ENCODE measurements at regions not wholly inside any gene's neighbourhood (a gene's known extent, or its start where the extent isn't known, plus 50 kb on each side); places are given as distances from the start of the nearest gene placed in this dataset.

DNA sequence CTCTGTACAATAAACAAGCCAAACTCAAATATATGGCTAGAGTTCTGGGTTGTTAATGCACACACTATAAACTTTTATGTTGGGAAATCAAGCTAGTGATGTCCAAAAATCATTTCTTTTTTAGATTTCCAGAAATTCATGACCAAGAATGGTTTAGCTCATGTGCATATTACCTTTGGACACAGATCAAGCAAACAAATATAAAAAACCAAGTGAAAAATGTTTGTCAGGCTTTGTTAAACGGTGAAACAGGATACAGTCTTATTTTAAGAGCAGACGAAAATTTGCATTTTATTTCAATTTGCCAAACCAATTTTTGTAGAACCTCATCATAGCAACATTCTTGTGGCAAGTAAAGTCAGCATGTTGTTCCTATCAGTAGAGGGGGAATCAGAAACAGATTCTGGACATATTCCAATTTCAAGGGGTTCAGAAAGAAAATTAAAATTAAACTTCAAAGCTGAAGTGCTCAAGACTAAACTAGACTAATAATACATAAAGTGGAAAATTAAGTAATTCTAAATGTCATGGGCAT is 413.6 kb downstream of the TRIML1 start:
- Histone ChIP-seq H3K4me1 (ENCODE audit: low read length) (no peaks in the 10 kb centered on the region), H3K9me2 (replicated peaks; ENCODE audit: insufficient read depth, low read length) (no peaks in the 10 kb centered on the region), H4K20me1 (ENCODE audit: insufficient read depth, low read length) (no peaks in the 10 kb centered on the region), H2AFZ (ENCODE audit: low read length) (no peak overlapping the region), H3K79me2 (ENCODE audit: low read length) (no peaks in the 10 kb centered on the region), H3K4me2 (ENCODE audit: low read depth, low read length) (no peak overlapping the region), H3K4me3 (ENCODE audit: low read length) (no peak overlapping the region), H3K9ac (ENCODE audit: low read length) (no peak overlapping the region), H3K9me3 (replicated peaks; ENCODE audit: insufficient read depth, low read length) (no peaks in the 10 kb centered on the region), H3K27ac (ENCODE audit: low read length) (no peak overlapping the region), H3F3A (ENCODE audit: insufficient read depth, low read length) (no peaks in the 10 kb centered on the region), H3K27me3 (replicated peaks; ENCODE audit: insufficient read depth, low read length) (no peaks in the 10 kb centered on the region), H3K36me3 (replicated peaks; ENCODE audit: insufficient read depth, low read length) (no peaks in the 10 kb centered on the region)
- TF ChIP-seq EZH2phosphoT487 (IDR thresholded peaks at IDR 0.05; ENCODE audit: low read length): no peak
- no peak for TF ChIP-seq EZH2 (optimal IDR thresholded peaks at IDR 0.05; ENCODE audit: low read depth, low read length)
- TF ChIP-seq, protein P1, sequence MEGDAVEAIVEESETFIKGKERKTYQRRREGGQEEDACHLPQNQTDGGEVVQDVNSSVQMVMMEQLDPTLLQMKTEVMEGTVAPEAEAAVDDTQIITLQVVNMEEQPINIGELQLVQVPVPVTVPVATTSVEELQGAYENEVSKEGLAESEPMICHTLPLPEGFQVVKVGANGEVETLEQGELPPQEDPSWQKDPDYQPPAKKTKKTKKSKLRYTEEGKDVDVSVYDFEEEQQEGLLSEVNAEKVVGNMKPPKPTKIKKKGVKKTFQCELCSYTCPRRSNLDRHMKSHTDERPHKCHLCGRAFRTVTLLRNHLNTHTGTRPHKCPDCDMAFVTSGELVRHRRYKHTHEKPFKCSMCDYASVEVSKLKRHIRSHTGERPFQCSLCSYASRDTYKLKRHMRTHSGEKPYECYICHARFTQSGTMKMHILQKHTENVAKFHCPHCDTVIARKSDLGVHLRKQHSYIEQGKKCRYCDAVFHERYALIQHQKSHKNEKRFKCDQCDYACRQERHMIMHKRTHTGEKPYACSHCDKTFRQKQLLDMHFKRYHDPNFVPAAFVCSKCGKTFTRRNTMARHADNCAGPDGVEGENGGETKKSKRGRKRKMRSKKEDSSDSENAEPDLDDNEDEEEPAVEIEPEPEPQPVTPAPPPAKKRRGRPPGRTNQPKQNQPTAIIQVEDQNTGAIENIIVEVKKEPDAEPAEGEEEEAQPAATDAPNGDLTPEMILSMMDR (IDR thresholded peaks at IDR 0.05; ENCODE audit: low read length): no peak
- DNase-seq: no peak

DNA sequence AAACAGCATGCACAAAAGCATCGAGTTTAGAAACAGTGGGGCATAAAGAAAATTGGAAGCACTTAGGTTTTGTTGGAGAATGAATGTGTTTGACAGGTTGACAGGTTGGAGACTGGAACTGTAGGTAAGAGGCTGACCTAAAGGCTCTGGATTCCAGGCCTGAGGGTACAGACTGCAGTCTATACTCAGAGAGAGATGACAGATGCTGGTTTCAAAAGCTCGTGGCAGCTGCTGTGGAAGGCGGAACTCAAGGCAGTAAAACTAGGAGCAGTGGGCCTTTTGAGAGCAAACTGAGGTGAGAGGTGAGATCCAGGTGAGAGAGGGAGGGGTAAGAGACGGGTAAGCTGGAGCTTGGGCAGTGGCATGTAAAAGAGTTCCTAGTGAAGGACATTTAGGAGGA is 415.2 kb downstream of the TRIML1 start:
- TF ChIP-seq, protein P1 (IDR thresholded peaks at IDR 0.05; ENCODE audit: low read length): no peak
- TF ChIP-seq EZH2 (optimal IDR thresholded peaks at IDR 0.05; ENCODE audit: low read depth, low read length) (no peak), EZH2phosphoT487 (IDR thresholded peaks at IDR 0.05; ENCODE audit: low read length) (no peak)
- H3K36me3 ChIP-seq (replicated peaks; ENCODE audit: insufficient read depth, low read length): no peaks in the 10 kb centered on the region
- no peaks in the 10 kb centered on the region for H3K79me2 ChIP-seq (ENCODE audit: low read length)
- H3K4me1 ChIP-seq (ENCODE audit: low read length): no peaks in the 10 kb centered on the region
- no peak for DNase-seq
- H3K4me3 ChIP-seq (ENCODE audit: low read length): no peak overlapping the region
- no peaks in the 10 kb centered on the region for H3K9me3 ChIP-seq (replicated peaks; ENCODE audit: insufficient read depth, low read length)
- H3K9ac ChIP-seq (ENCODE audit: low read length): no peak overlapping the region
- no peaks in the 10 kb centered on the region for H3K9me2 ChIP-seq (replicated peaks; ENCODE audit: insufficient read depth, low read length)
- H3K27ac ChIP-seq (ENCODE audit: low read length): no peak overlapping the region
- H3F3A ChIP-seq (ENCODE audit: insufficient read depth, low read length): no peaks in the 10 kb centered on the region
- no peak overlapping the region for H3K4me2 ChIP-seq (ENCODE audit: low read depth, low read length)
- no peaks in the 10 kb centered on the region for H4K20me1 ChIP-seq (ENCODE audit: insufficient read depth, low read length)
- no peaks in the 10 kb centered on the region for H3K27me3 ChIP-seq (replicated peaks; ENCODE audit: insufficient read depth, low read length)
- no peak overlapping the region for H2AFZ ChIP-seq (ENCODE audit: low read length)

DNA sequence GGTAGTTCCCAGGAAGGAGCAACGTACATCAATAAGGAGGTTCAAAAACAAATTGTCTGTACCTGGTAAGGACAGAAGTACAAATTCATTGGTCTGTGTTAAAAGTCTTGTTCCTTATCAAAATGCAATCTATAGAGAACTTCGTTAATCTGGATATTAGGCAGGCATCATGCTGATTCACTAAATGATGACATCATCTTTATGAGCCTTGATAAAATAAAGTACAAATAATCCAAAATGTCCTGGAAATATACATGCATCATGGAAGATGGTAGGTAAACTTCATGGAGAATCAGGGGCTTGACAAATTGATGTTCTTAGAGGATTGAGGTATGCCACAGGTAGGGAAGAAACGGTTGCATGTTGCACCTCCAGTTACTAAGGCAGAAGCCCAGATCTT is 433.9 kb downstream of the TRIML1 start:
- DNase-seq: no peak
- no peak overlapping the region for H3K9ac ChIP-seq (ENCODE audit: low read length)
- H2AFZ ChIP-seq (ENCODE audit: low read length): no peak overlapping the region
- TF ChIP-seq EZH2 (optimal IDR thresholded peaks at IDR 0.05; ENCODE audit: low read depth, low read length) (no peak), EZH2phosphoT487 (IDR thresholded peaks at IDR 0.05; ENCODE audit: low read length) (no peak)
- TF ChIP-seq, protein P1 (IDR thresholded peaks at IDR 0.05; ENCODE audit: low read length): no peak
- H3K9me3 ChIP-seq (replicated peaks; ENCODE audit: insufficient read depth, low read length): no peaks in the 10 kb centered on the region
- H3K79me2 ChIP-seq (ENCODE audit: low read length): no peaks in the 10 kb centered on the region
- no peaks in the 10 kb centered on the region for H3K36me3 ChIP-seq (replicated peaks; ENCODE audit: insufficient read depth, low read length)
- no peaks in the 10 kb centered on the region for H4K20me1 ChIP-seq (ENCODE audit: insufficient read depth, low read length)
- H3K9me2 ChIP-seq (replicated peaks; ENCODE audit: insufficient read depth, low read length): no peaks in the 10 kb centered on the region
- H3K27ac ChIP-seq (ENCODE audit: low read length): no peak overlapping the region
- H3K27me3 ChIP-seq (replicated peaks; ENCODE audit: insufficient read depth, low read length): no peaks in the 10 kb centered on the region
- no peak overlapping the region for H3K4me3 ChIP-seq (ENCODE audit: low read length)
- H3K4me2 ChIP-seq (ENCODE audit: low read depth, low read length): no peak overlapping the region
- H3K4me1 ChIP-seq (ENCODE audit: low read length): no peaks in the 10 kb centered on the region
- H3F3A ChIP-seq (ENCODE audit: insufficient read depth, low read length): no peaks in the 10 kb centered on the region
